HepG2 (cell line): ENCODE measurements at regions not wholly inside any gene's neighbourhood (a gene's known extent, or its start where the extent isn't known, plus 50 kb on each side); places are given as distances from the start of the nearest gene placed in this dataset.

ENCODE experiments used
- ATAC-seq: fragments of 200-7000 bp; cut with Tn5 transposase; 3 replicates; pipeline ENCODE4 v1.9.1; 2020; ENCODE audit warnings: mild to moderate bottlenecking, moderate library complexity
- BruUV-seq: library from RNA; stranded (reverse); fragments of 400-500 nt; replicated peaks from 2 replicates; lab custom pipeline; 2021; lab: Mats Ljungman, UMichigan
- CTCF ChIA-PET: fragments of 300-600 bp; formaldehyde crosslinking; extraction: SDS; loops from one replicate; lab custom pipeline; 2021; ENCODE audit warnings: low total read pairs, inconsistent platforms, low intra/inter-chr PET ratio; lab: Yijun Ruan, JAX
- POLR2A ChIA-PET: fragments of 350-600 bp; sonication (Branson Sonifier 250); formaldehyde crosslinking; loops from one replicate; lab custom pipeline; 2020; ENCODE audit warnings: antibody characterized with exemption, inconsistent platforms; lab: Yijun Ruan, JAX
- DNase-seq: peaks from one replicate; pipeline ENCODE4 v3.0.0-alpha.2; 2015; ENCODE audit warnings: low spot score
- FAIRE-seq: peaks from 3 replicates; lab custom pipeline; 2011; peaks lifted over from hg19 to GRCh38; lab: Jason Lieb, UNC
- H2AFZ ChIP-seq: one replicate; pipeline ENCODE4 v1.6.1; 2011; ENCODE audit warnings: low read length, inconsistent platforms
- H3K27ac ChIP-seq: fragments of 300-600 bp; 3 replicates; pipeline ENCODE4 v1.8.0; 2011; ENCODE audit warnings: mixed run types, mild to moderate bottlenecking, mixed read lengths, low read length, inconsistent platforms; ENCODE audit not compliant: insufficient read depth; ENCODE audit errors: extremely low read length
- H3K27me3 ChIP-seq, 2 experiments: fragments of 200-600 bp in 1 of 2; 2 replicates in 1 of 2; 3 replicates in 1 of 2; pipeline versions ENCODE4 v1.6.0 to v1.8.0; 2011; ENCODE audit warnings: low read length in 2 of 2, mild to moderate bottlenecking in 2 of 2, moderate library complexity in 2 of 2, inconsistent platforms in 1 of 2; ENCODE audit not compliant: insufficient read depth in 2 of 2, control insufficient read depth in 1 of 2
- H3K36me3 ChIP-seq, 2 experiments: fragments of 200-600 bp in 1 of 2; replicated peaks in 1 of 2; 2 replicates in 1 of 2; 3 replicates in 1 of 2; pipeline versions ENCODE4 v1.5.1 to v1.8.0; 2011; ENCODE audit warnings: low read length in 2 of 2, inconsistent platforms in 1 of 2; ENCODE audit not compliant: insufficient read depth in 2 of 2, control insufficient read depth in 1 of 2
- H3K4me1 ChIP-seq: 2 replicates; pipeline ENCODE4 v1.5.1; 2012; ENCODE audit warnings: low read length, inconsistent platforms; ENCODE audit not compliant: insufficient read depth
- H3K4me2 ChIP-seq: 2 replicates; pipeline ENCODE4 v1.6.0; 2011; ENCODE audit warnings: low read depth, low read length, inconsistent platforms
- H3K4me3 ChIP-seq, 3 experiments: fragments of 200-600 bp in 1 of 3; sonication (generic), shearing (Covaris generic) in 1 of 3; replicated peaks in 1 of 3; 2 replicates each; pipeline ENCODE4 v1.5.1; 2011 to 2016; ENCODE audit warnings: low read length in 3 of 3, inconsistent platforms in 2 of 3, low read depth in 2 of 3, mild to moderate bottlenecking in 2 of 3, control low read depth in 1 of 3, mixed read lengths in 1 of 3; ENCODE audit not compliant: insufficient read depth in 1 of 3
- H3K79me2 ChIP-seq: one replicate; pipeline ENCODE4 v1.6.1; 2011; ENCODE audit warnings: low read length, inconsistent platforms; ENCODE audit not compliant: insufficient read depth
- H3K9ac ChIP-seq: 2 replicates; pipeline ENCODE4 v1.6.0; 2011; ENCODE audit warnings: mild to moderate bottlenecking, low read depth, low read length, inconsistent platforms; ENCODE audit not compliant: insufficient read depth
- H3K9me3 ChIP-seq: 2 replicates; pipeline ENCODE4 v1.5.1; 2012; ENCODE audit warnings: mild to moderate bottlenecking, low read length
- H4K20me1 ChIP-seq: 2 replicates; pipeline ENCODE4 v1.6.0; 2011; ENCODE audit warnings: inconsistent platforms, mild to moderate bottlenecking, low read length, moderate library complexity; ENCODE audit not compliant: insufficient read depth
- CBX5 ChIP-seq: sonication (generic); formaldehyde crosslinking; IDR thresholded peaks from 2 replicates; pipeline ENCODE4 v1.4.0; 2020; ENCODE audit warnings: missing genetic modification reagents, borderline replicate concordance
- HDAC6 ChIP-seq: fragments of 200-600 bp; sonication (generic); IDR thresholded peaks from 2 replicates; pipeline ENCODE4 v1.7.0; 2017; ENCODE audit warnings: mild to moderate bottlenecking, antibody characterized with exemption, low read length, low read depth
- HIC2 ChIP-seq: sonication (generic); formaldehyde crosslinking; IDR thresholded peaks from 2 replicates; pipeline ENCODE4 v1.9.0; 2022; ENCODE audit warnings: low read depth, missing genetic modification reagents
- HOXA7 ChIP-seq: sonication (generic); formaldehyde crosslinking; IDR thresholded peaks from 2 replicates; pipeline ENCODE4 v1.8.1; 2022; ENCODE audit warnings: mild to moderate bottlenecking, missing genetic modification reagents, moderate library complexity
- KDM1A ChIP-seq: IDR thresholded peaks from 2 replicates; pipeline ENCODE4 v1.6.1; 2016; ENCODE audit warnings: missing compliant biosample characterization
- KMT2A ChIP-seq: sonication (generic); formaldehyde crosslinking; IDR thresholded peaks from 2 replicates; pipeline ENCODE4 v1.4.0; 2020; ENCODE audit warnings: missing genetic modification reagents
- NR2F2 ChIP-seq: IDR thresholded peaks from 2 replicates; pipeline ENCODE4 v1.6.1; 2012; ENCODE audit warnings: low read depth, inconsistent platforms, borderline replicate concordance
- PATZ1 ChIP-seq: sonication (generic); formaldehyde crosslinking; IDR thresholded peaks from 2 replicates; pipeline ENCODE4 v1.4.0; 2020; ENCODE audit warnings: missing genetic modification reagents
- RCOR2 ChIP-seq: IDR thresholded peaks from 2 replicates; pipeline ENCODE4 v1.6.1; 2016; ENCODE audit warnings: missing biosample characterization, missing genetic modification reagents
- SNAI1 ChIP-seq: sonication (generic); formaldehyde crosslinking; IDR thresholded peaks from 2 replicates; pipeline ENCODE4 v1.5.0; 2020; ENCODE audit warnings: mild to moderate bottlenecking, missing genetic modification reagents, borderline replicate concordance
- ZBTB4 ChIP-seq: sonication (generic); formaldehyde crosslinking; IDR thresholded peaks from 2 replicates; pipeline ENCODE4 v1.4.0; 2020; ENCODE audit warnings: missing genetic modification reagents, mild to moderate bottlenecking, borderline replicate concordance
- ZBTB43 ChIP-seq: sonication (generic); formaldehyde crosslinking; conservative IDR thresholded peaks from 2 replicates; pipeline ENCODE4 v1.4.0; 2020; ENCODE audit warnings: missing genetic modification reagents
- ZFYVE20 ChIP-seq: sonication (generic); formaldehyde crosslinking; IDR thresholded peaks from 2 replicates; pipeline ENCODE4 v1.8.0; 2023; ENCODE audit warnings: low read depth, mild to moderate bottlenecking, moderate library complexity, missing genetic modification reagents, borderline replicate concordance
- ZNF160 ChIP-seq: sonication (generic); formaldehyde crosslinking; IDR thresholded peaks from 2 replicates; pipeline ENCODE4 v1.8.0; 2022; ENCODE audit warnings: mild to moderate bottlenecking, inconsistent platforms, missing genetic modification reagents
- ZNF317 ChIP-seq: sonication (generic); formaldehyde crosslinking; IDR thresholded peaks from 2 replicates; pipeline ENCODE4 v1.5.0; 2020; ENCODE audit warnings: mild to moderate bottlenecking, missing genetic modification reagents
- ZNF589 ChIP-seq: sonication (generic); formaldehyde crosslinking; conservative IDR thresholded peaks from 2 replicates; pipeline ENCODE4 v1.8.0; 2022; ENCODE audit warnings: mild to moderate bottlenecking, moderate library complexity, missing genetic modification reagents
- ZNF615 ChIP-seq: sonication (generic); formaldehyde crosslinking; IDR thresholded peaks from 2 replicates; pipeline ENCODE4 v1.5.0; 2020; ENCODE audit warnings: mild to moderate bottlenecking, missing genetic modification reagents, borderline replicate concordance
- ZNF652 ChIP-seq: IDR thresholded peaks from 2 replicates; pipeline ENCODE4 v1.6.1; 2016; ENCODE audit warnings: low read depth, borderline replicate concordance
- ZNF850 ChIP-seq: sonication (generic); formaldehyde crosslinking; conservative IDR thresholded peaks from 2 replicates; pipeline ENCODE4 v1.9.0; 2021; ENCODE audit warnings: mild to moderate bottlenecking, missing genetic modification reagents
- WGBS: methylation state at CpG from one replicate; pipeline ENCODE4 v1.1.6; 2017; ENCODE audit warnings: low lambda C conversion rate; 5-methylcytosine and 5-hydroxymethylcytosine counted together
- in situ Hi-C: cut with HindIII; loops from 2 replicates; pipeline ENCODE4 v1.10.0; 2017; ENCODE audit warnings: low pct_unique_long_range_greater_than_20kb; ENCODE audit not compliant: extremely low pct_ligation_motif_present
- intact Hi-C: fragments of 100-400 bp; cut with micrococcal nuclease; formaldehyde crosslinking; loops from one replicate; pipeline ENCODE4 v1.10.0; 2022; ENCODE audit not compliant: unreplicated experiment

- FAIRE-seq (no peak), ATAC-seq (no peak), DNase-seq (no peak)
- intact Hi-C loops, result no loop called here
- H3K4me1 ChIP-seq, result peaks cover 18% of the 10 kb centered on the region
- WGBS, result 37% methylated on average over 4 of the region's 4 CpGs
- H3K9ac ChIP-seq, result no peak overlapping the region
- no peak overlapping the region for H3K4me3 ChIP-seq
- no peaks in the 10 kb centered on the region for H3K79me2 ChIP-seq
- POLR2A ChIA-PET, result no interaction called here
- no peaks in the 10 kb centered on the region for H4K20me1 ChIP-seq
- no peaks in the 10 kb centered on the region for H3K9me3 ChIP-seq
- in situ Hi-C loops, result no loop called here
- H3K36me3 ChIP-seq, result no peaks in the 10 kb centered on the region
- no peak overlapping the region for H3K4me2 ChIP-seq
- BruUV-seq, result no TSS peak
- CTCF ChIA-PET, result no interaction called here
- peaks cover 0 to 3% of the 10 kb centered on the region in 2 experiments; a peak in 1 of 5 replicates for H3K27me3 ChIP-seq
- no peak overlapping the region for H2AFZ ChIP-seq
- no peak overlapping the region for H3K27ac ChIP-seq
- TF ChIP-seq ZBTB4 (CRISPR knock-in tag), result no peak
- TF ChIP-seq HDAC6, result no peak
- no peak for TF ChIP-seq ZNF850
- no peak for TF ChIP-seq RCOR2 (CRISPR knock-in tag)
- no peak for TF ChIP-seq KMT2A
- no peak for TF ChIP-seq KDM1A (CRISPR knock-in tag)
- TF ChIP-seq ZBTB43, result no peak
- TF ChIP-seq HIC2, result no peak
- TF ChIP-seq ZNF317 (CRISPR knock-in tag), result no peak
- no peak for TF ChIP-seq CBX5 (CRISPR knock-in tag)
- TF ChIP-seq SNAI1 (CRISPR knock-in tag), result no peak
- no peak for TF ChIP-seq HOXA7 (CRISPR knock-in tag)
- no peak for TF ChIP-seq ZFYVE20 (CRISPR knock-in tag)
- TF ChIP-seq ZNF615 (CRISPR knock-in tag), result no peak
- no peak for TF ChIP-seq ZNF160
- no peak for TF ChIP-seq ZNF589 (CRISPR knock-in tag)
- no peak for TF ChIP-seq PATZ1 (CRISPR knock-in tag)
- TF ChIP-seq ZNF652 (CRISPR knock-in tag), result no peak
- no peak for TF ChIP-seq NR2F2
These were observed 77.7 kb upstream of the SOX13 start for GRCh38 chr1:203995228-203995627.
